RWPE1 (cell line): ENCODE measurements at regions not wholly inside any gene's neighbourhood (a gene's known extent, or its start where the extent isn't known, plus 50 kb on each side); places are given as distances from the start of the nearest gene placed in this dataset.

Experiments
- CTCF ChIA-PET: fragments of 350-600 bp; sonication (Branson Sonifier 250); formaldehyde crosslinking; extraction: SDS; loops from one replicate; lab custom pipeline; 2021; lab: Yijun Ruan, JAX
- POLR2A ChIA-PET: fragments of 400-600 bp; formaldehyde crosslinking; extraction: SDS; loops from one replicate; lab custom pipeline; 2020; ENCODE audit warnings: antibody characterized with exemption; ENCODE audit not compliant: low non-redundant PET; lab: Yijun Ruan, JAX
- DNase-seq: peaks from one replicate; pipeline ENCODE4 v3.0.0; 2012; ENCODE audit warnings: low spot score
- H3K27ac ChIP-seq: fragments of 450-650 bp; 2 replicates; pipeline ENCODE4 v1.5.1; 2017
- TF ChIP-seq, protein P1 (sequence below): fragments of 450-650 bp; conservative IDR thresholded peaks from 2 replicates; pipeline ENCODE4 v1.5.1; 2017; ENCODE audit warnings: low read depth, mild to moderate bottlenecking

DNA sequence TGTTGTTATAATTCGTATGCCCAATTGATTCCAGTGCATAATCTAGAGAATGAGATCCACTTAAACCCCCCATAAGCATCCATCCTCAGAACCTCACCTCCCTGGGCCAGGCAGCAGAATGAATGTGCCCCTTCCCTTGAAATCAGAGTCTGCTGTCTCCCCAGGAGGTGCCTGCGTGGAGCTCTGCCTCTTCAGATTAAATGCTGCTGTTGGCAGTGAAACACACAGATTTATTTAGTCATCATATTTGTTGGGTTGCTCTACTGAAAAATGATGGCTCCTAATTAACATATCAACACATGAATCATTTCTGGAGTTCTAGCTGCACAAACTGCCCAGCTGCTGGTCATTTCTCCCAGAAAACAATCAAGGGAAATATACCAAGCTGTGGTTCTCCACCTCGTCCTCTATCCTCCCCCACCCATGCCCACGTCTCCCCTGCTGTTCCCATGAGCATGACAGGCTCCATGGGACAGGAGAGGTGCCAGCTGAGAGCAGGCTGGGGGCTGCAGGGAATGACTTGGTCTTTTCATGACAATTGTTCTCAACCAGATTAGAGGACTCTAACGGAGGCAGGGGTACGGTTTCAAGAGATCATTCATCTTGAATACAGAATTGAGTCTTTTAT is 633.1 kb downstream of the CDH26 start:
- ChIA-PET POLR2A (no interaction called here), CTCF (interaction anchor here (0.6 kb wide), 1 partner anchor 48 kb away, joined by 3 read pairs; no protein-coding TSS in a partner anchor)
- no peak for DNase-seq
- TF ChIP-seq, protein P1, sequence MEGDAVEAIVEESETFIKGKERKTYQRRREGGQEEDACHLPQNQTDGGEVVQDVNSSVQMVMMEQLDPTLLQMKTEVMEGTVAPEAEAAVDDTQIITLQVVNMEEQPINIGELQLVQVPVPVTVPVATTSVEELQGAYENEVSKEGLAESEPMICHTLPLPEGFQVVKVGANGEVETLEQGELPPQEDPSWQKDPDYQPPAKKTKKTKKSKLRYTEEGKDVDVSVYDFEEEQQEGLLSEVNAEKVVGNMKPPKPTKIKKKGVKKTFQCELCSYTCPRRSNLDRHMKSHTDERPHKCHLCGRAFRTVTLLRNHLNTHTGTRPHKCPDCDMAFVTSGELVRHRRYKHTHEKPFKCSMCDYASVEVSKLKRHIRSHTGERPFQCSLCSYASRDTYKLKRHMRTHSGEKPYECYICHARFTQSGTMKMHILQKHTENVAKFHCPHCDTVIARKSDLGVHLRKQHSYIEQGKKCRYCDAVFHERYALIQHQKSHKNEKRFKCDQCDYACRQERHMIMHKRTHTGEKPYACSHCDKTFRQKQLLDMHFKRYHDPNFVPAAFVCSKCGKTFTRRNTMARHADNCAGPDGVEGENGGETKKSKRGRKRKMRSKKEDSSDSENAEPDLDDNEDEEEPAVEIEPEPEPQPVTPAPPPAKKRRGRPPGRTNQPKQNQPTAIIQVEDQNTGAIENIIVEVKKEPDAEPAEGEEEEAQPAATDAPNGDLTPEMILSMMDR, result no peak
- no peak overlapping the region for H3K27ac ChIP-seq

DNA sequence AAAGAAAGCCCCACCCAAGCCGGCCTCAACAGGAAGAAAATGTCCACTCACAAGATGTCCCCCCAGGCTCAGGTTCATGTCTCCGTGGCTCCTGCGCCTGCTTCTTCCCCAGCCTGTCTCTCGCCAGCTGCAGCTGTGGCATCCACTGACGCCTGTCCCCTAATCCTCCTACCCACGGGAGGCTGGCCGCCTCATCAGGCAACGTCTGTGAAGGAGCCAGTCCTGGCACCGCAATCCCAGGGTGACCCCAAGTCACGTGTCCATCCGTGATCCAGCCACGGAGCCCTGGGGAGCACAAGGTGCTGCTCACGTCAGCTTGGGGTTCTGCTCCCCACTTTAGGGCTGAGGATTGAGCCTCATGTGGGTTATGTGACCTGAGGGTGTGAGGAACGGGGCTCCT is 640.3 kb downstream of the CDH26 start:
- TF ChIP-seq, protein P1, result no peak
- POLR2A ChIA-PET, result no interaction called here
- no peak overlapping the region for H3K27ac ChIP-seq
- DNase-seq, result no peak
- CTCF ChIA-PET, result no interaction called here

DNA sequence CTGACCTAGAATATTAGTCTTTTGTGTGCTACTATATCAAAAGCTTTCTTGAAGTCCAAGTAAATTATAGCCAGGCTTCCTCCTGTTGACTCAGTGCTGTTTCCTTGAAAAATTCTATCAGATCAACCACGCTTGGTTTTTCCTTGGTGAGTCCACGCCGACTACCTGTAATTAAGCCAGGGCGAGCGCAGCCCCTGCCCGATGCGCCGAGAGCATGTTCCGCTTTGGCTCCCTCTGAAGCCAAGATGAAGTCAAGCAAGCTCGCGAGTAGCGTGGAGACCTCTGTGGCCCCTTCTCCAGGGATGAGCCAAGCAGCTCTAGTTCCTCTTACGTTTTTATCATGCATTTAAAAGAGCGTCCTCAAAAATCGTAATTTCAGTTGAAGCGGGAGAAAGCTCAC is 641.2 kb downstream of the CDH26 start:
- ChIA-PET POLR2A (no interaction called here), CTCF (no interaction called here)
- H3K27ac ChIP-seq, result no peak overlapping the region
- no peak for DNase-seq
- TF ChIP-seq, protein P1, result no peak

DNA sequence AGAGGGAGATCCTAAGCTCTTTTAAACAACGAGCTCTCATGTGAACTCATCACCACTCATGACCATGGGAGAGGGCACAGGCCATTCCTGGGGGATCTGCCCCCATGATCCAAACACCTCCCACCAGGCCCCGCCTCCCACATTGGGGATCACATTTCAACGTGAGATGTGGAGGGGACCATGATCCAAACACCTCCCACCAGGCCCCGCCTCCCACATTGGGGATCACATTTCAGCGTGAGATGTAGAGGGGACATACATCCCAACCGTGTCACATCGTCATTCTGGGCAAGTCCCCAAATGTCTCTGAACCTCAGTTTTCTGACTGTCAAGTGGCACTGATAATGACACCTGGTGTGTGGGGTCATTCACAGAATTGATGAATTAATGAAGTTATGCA is 641.8 kb downstream of the CDH26 start:
- H3K27ac ChIP-seq, result no peak overlapping the region
- TF ChIP-seq, protein P1, result no peak
- ChIA-PET CTCF (no interaction called here), POLR2A (no interaction called here)
- DNase-seq, result no peak

DNA sequence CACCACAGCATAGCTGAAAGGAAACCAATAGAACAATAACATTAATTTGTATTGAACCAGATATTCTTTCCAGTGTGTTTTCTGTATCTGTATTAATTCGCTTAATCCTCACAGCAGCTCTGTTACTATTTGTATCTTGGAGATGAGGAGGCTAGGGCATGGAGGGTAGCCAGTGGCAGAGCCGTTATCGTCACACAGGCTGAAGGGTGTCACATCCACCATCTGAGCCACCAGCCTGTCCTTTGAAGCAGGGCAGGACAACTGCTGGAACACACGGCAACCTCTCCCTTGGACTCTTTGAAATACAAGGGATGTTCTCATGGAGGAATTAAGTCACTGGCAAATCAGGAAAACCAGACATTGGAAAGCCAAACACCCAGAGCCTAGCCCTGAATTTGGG is 628.0 kb upstream of the CDH4 start:
- CTCF ChIA-PET, result no interaction called here
- H3K27ac ChIP-seq, result no peak overlapping the region
- TF ChIP-seq, protein P1, result no peak
- no peak for DNase-seq
- POLR2A ChIA-PET, result no interaction called here

DNA sequence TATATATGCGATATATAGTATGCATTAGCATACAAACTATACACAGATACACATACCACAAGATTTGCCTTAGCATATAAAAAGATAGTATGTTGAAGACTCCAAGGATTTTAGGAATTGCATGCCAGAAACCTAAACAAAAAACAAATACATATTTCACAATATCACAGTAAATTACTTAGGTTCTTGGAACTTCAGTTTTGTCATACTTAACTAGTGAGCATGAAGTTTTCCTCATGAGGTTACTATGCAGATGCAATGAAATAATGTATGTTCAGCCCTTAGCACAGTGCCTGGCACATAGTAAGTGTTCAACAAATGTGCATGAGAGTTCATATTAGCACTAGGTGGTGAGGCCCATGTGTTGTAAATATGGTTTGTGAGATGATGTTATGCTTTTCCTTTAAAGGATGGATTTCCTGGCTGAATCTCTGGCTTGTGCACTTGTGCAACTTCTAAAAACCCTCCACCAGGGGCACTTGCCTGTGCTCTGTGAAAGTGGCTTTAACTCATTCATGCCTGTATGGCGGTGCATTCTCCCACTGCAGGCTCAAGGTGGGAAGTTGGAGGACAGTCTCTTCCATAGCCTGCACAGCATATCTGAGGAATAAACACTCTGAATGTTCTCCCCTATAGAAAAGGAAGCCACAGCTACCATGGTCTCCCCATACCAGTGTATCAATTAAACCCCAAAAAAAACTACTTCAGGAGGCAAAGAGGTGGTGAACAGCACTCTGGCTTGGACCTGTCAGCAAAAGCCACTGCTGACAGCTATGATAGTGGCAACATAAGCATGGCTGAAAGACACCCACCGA is 624.1 kb upstream of the CDH4 start:
- H3K27ac ChIP-seq, result no peak overlapping the region
- POLR2A ChIA-PET, result no interaction called here
- DNase-seq, result no peak
- CTCF ChIA-PET, result no interaction called here
- TF ChIP-seq, protein P1, result no peak
